HEK293T (cell line): ENCODE measurements at regions not wholly inside any gene's neighbourhood (a gene's known extent, or its start where the extent isn't known, plus 50 kb on each side); places are given as distances from the start of the nearest gene placed in this dataset.

Source experiments
- CTCF ChIA-PET: fragments of 350-600 bp; formaldehyde crosslinking; extraction: SDS; loops from one replicate; lab custom pipeline; 2021; ENCODE audit warnings: antibody characterized with exemption, inconsistent platforms; lab: Yijun Ruan, JAX
- POLR2A ChIA-PET: fragments of 350-600 bp; formaldehyde crosslinking; extraction: SDS; loops from one replicate; lab custom pipeline; 2020; ENCODE audit warnings: antibody characterized with exemption, inconsistent platforms; lab: Yijun Ruan, JAX
- DNase-seq: peaks from one replicate; pipeline ENCODE4 v3.0.0; 2012; ENCODE audit warnings: mixed read lengths; ENCODE audit errors: extremely low spot score
- ARNT ChIP-seq: fragments of 450-650 bp; IDR thresholded peaks from 2 replicates; pipeline ENCODE4 v1.6.1; 2017; ENCODE audit warnings: mild to moderate bottlenecking
- BHLHE40 ChIP-seq: fragments of 450-650 bp; IDR thresholded peaks from 2 replicates; pipeline ENCODE4 v1.6.1; 2016; ENCODE audit warnings: mild to moderate bottlenecking, moderate library complexity, borderline replicate concordance
- CTBP1 ChIP-seq: fragments of 450-650 bp; IDR thresholded peaks from 2 replicates; pipeline ENCODE4 v1.6.1; 2016; ENCODE audit warnings: borderline replicate concordance
- ELF4 ChIP-seq: fragments of 450-650 bp; IDR thresholded peaks from 2 replicates; pipeline ENCODE4 v1.6.1; 2017; ENCODE audit warnings: antibody characterized with exemption
- FOXA1 ChIP-seq: fragments of 450-650 bp; IDR thresholded peaks from 2 replicates; pipeline ENCODE4 v1.6.1; 2016; ENCODE audit warnings: mild to moderate bottlenecking
- FOXK2 ChIP-seq: fragments of 450-650 bp; IDR thresholded peaks from 2 replicates; pipeline ENCODE4 v1.6.1; 2016; ENCODE audit warnings: mild to moderate bottlenecking
- FOXM1 ChIP-seq: fragments of 450-650 bp; IDR thresholded peaks from 2 replicates; pipeline ENCODE4 v1.6.1; 2017; ENCODE audit warnings: mild to moderate bottlenecking, borderline replicate concordance
- HDGF ChIP-seq: fragments of 450-650 bp; IDR thresholded peaks from 2 replicates; pipeline ENCODE4 v1.6.1; 2017; ENCODE audit warnings: antibody characterized with exemption, borderline replicate concordance
- L3MBTL2 ChIP-seq: fragments of 450-650 bp; conservative IDR thresholded peaks from 2 replicates; pipeline ENCODE4 v1.6.1; 2016; ENCODE audit warnings: mild to moderate bottlenecking
- LEF1 ChIP-seq: fragments of 450-650 bp; IDR thresholded peaks from 2 replicates; pipeline ENCODE4 v1.6.1; 2017; ENCODE audit warnings: mild to moderate bottlenecking, borderline replicate concordance
- NFRKB ChIP-seq: fragments of 450-650 bp; IDR thresholded peaks from 2 replicates; pipeline ENCODE4 v1.6.1; 2016; ENCODE audit warnings: mild to moderate bottlenecking, moderate library complexity
- SP1 ChIP-seq: fragments of 450-650 bp; IDR thresholded peaks from 2 replicates; pipeline ENCODE4 v1.6.1; 2017
- SUZ12 ChIP-seq: fragments of 450-650 bp; IDR thresholded peaks from 2 replicates; pipeline ENCODE4 v1.6.1; 2016; ENCODE audit warnings: mild to moderate bottlenecking
- TARDBP ChIP-seq: fragments of 450-650 bp; IDR thresholded peaks from 2 replicates; pipeline ENCODE4 v1.6.1; 2016
- ZNF384 ChIP-seq: fragments of 450-650 bp; IDR thresholded peaks from 2 replicates; pipeline ENCODE4 v1.6.1; 2016
- TF ChIP-seq, protein P1 (sequence below): fragments of 450-650 bp; IDR thresholded peaks from 2 replicates; pipeline ENCODE4 v1.6.1; 2016

DNA sequence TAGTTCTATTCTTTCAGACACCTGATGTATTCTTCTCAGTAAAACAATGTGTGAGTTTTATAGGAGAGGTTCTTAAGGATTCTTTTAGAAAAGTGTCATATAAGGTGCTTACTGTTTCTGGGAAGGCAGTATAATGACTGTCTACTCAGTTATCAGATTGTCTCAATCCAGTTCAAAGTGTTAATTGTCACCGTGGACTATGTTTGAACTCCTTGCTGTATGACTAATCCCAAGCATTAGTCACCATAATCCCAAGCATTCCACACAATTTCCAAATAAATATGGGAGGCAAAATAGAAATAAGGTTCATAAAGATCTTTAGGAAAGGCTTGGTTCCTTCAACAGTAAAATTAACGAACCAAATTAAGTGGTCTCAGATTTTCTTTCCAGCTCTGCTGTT, 342.1 kb upstream of the NR5A2 start:
- ChIA-PET POLR2A (no interaction called here), CTCF (interaction anchor here (0.5 to 1.6 kb wide), 4 partner anchors 9 to 591 kb away, joined by 3 to 4 read pairs (median 4); no protein-coding TSS in a partner anchor)
- no peak for DNase-seq
- no peak for TF ChIP-seq L3MBTL2
- no peak for TF ChIP-seq FOXM1
- no peak for TF ChIP-seq ZNF384
- no peak for TF ChIP-seq ELF4
- TF ChIP-seq, protein P1, sequence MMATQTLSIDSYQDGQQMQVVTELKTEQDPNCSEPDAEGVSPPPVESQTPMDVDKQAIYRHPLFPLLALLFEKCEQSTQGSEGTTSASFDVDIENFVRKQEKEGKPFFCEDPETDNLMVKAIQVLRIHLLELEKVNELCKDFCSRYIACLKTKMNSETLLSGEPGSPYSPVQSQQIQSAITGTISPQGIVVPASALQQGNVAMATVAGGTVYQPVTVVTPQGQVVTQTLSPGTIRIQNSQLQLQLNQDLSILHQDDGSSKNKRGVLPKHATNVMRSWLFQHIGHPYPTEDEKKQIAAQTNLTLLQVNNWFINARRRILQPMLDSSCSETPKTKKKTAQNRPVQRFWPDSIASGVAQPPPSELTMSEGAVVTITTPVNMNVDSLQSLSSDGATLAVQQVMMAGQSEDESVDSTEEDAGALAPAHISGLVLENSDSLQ, result no peak
- TF ChIP-seq NFRKB, result no peak
- TF ChIP-seq FOXA1, result no peak
- no peak for TF ChIP-seq ARNT
- TF ChIP-seq TARDBP, result no peak
- TF ChIP-seq HDGF, result no peak
- TF ChIP-seq SP1, result no peak
- TF ChIP-seq FOXK2, result no peak
- TF ChIP-seq BHLHE40, result no peak
- TF ChIP-seq SUZ12, result no peak
- no peak for TF ChIP-seq LEF1
- TF ChIP-seq CTBP1, result no peak

DNA sequence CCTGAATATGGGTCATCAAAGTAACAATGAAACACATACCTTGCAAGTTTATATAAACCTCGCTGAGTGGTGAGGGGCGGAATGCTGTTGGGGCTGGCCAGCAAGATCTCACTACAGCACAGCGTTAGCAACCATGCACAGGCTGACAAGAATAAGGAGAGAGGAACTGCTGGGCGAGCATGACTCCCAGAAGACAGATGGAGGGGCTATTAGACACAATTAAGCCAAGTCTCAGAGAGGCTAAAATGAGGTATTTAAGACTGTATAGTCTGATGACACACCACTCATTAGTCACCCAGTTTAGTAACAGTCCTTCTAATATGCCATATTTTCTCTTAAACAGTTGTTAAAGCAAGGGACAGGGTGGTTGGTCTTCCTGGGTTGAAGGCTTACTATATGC, 340.2 kb upstream of the NR5A2 start:
- ChIA-PET POLR2A (no interaction called here), CTCF (interaction anchor here (0.6 kb wide), 1 partner anchor 100 kb away, joined by 3 read pairs; no protein-coding TSS in a partner anchor)
- no peak for TF ChIP-seq ZNF384
- TF ChIP-seq NFRKB, result no peak
- no peak for TF ChIP-seq FOXK2
- TF ChIP-seq ARNT, result no peak
- TF ChIP-seq, protein P1, result no peak
- TF ChIP-seq SP1, result no peak
- no peak for TF ChIP-seq LEF1
- no peak for TF ChIP-seq L3MBTL2
- TF ChIP-seq FOXM1, result no peak
- no peak for TF ChIP-seq BHLHE40
- TF ChIP-seq HDGF, result no peak
- no peak for DNase-seq

DNA sequence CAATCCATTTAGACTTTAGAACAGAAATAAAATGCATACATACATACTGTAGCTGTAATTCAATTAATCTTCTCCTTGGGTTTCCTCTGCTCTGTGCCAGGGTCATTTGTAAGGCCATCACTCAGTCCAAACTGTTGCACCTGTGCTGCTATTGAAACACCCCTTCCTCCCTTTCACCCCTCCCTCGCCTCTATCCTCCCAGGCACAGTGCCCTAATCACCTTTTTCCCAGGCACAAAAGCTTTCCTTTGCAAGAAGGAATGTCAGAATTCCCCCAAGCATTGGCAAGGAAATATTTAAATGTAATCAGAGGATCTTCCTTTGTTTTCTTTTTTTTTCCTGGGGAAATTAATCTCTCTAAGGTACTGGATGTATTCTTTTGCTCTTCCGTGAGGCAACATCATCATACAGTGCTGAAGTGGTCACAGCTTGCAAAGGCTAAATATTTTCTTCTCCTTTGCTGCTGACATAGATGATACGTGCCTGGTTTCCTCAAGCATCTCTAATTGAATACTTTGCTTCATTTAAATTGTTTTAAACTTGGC, 339.3 kb upstream of the NR5A2 start:
- ChIA-PET POLR2A (no interaction called here), CTCF (interaction anchor here (0.6 to 0.7 kb wide), 3 partner anchors 9 to 841 kb away, joined by 3 to 6 read pairs (median 3); no protein-coding TSS in a partner anchor)
- no peak for TF ChIP-seq ELF4
- DNase-seq, result no peak

DNA sequence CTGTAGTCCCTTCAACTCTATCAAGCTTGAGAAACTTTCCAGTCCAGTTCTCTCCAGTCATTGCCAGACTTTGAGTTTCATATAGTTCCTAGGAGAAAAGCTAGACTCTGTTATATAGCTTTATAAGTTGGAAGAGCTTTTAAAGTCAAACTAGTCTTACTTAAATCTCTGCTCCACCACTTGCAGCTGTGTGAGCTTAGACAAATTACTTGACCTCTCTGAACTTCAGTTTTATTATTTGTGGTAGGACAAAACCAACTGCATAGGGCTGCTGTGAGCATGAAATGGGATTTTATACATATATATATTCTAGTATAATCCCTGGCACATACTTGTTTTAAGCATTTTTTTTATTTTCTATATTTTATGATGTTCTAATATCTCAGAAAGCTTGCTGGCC, 338.7 kb upstream of the NR5A2 start:
- CTCF ChIA-PET, result interaction anchor here (0.6 kb wide), 1 partner anchor 10 kb away, joined by 6 read pairs; no protein-coding TSS in a partner anchor
- no peak for TF ChIP-seq TARDBP
- no peak for TF ChIP-seq FOXM1
- no peak for TF ChIP-seq SUZ12

DNA sequence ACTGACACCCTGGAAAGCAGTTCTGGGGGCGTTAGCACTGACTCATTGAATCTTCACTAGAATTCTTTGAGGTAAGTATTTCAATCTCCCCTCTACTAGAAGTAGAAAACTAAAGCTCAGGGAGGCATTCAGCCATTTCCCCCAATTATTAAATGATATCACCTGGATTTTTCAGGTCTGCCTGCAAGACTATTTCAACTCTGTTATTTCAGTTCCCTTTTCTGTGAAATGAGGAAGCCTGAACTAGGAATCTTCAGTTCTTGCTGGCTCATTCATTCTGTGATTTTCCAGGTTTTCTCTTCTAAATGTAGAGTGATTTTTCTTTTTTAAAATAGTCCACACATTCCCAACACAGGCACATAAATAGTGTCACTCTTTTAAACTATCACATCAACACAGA, 337.0 kb upstream of the NR5A2 start:
- TF ChIP-seq, protein P1, result no peak
- TF ChIP-seq ELF4, result no peak
- no peak for TF ChIP-seq TARDBP
- TF ChIP-seq CTBP1, result no peak
- TF ChIP-seq LEF1, result no peak
- POLR2A ChIA-PET, result no interaction called here
- no peak for DNase-seq
- CTCF ChIA-PET, result no interaction called here

More for the DNA sequence above, 338.7 kb upstream of the NR5A2 start:
- DNase-seq, result no peak
- POLR2A ChIA-PET, result no interaction called here

DNA sequence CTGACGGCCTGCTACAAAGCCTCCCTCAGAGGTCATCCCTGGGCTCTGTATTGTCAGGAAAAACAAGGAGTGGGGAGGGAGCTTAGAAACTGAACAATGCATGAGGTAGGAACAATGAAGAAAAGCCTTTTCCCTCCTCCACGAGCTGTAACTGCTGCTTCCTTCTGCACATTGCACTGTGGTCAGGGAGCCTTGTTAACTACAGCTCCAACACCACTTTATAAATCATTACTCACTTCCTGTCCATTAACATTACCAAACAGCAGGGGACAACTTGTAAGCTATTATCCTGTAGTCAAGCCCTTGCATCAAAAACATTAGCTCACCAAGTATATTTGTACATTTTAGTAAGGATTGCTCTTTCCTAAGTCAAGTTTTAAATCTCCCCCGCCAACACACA, 336.0 kb upstream of the NR5A2 start:
- peak; percentile 25 for DNase-seq

More for the DNA sequence above, 336.0 kb upstream of the NR5A2 start:
- ChIA-PET CTCF (no interaction called here), POLR2A (no interaction called here)
- TF ChIP-seq HDGF, result no peak
- TF ChIP-seq LEF1, result no peak
- no peak for TF ChIP-seq NFRKB
- TF ChIP-seq, protein P1, result peak; percentile 71
